Retinal pigment epithelial cell (primary cell): ENCODE measurements at regions not wholly inside any gene's neighbourhood (a gene's known extent, or its start where the extent isn't known, plus 50 kb on each side); places are given as distances from the start of the nearest gene placed in this dataset.

Source experiments
- DNase-seq: peaks from one replicate; pipeline ENCODE4 v3.0.0-alpha.2; 2010; ENCODE audit warnings: low read depth
- H3K4me3 ChIP-seq: 2 replicates; pipeline ENCODE4 v1.5.1; 2011; ENCODE audit warnings: mild to moderate bottlenecking, low read length, control low read depth, moderate library complexity
- CTCF ChIP-seq: conservative IDR thresholded peaks from 2 replicates; pipeline ENCODE4 v1.5.1; 2011; ENCODE audit warnings: low read depth, low read length, control low read depth, inconsistent platforms

DNA sequence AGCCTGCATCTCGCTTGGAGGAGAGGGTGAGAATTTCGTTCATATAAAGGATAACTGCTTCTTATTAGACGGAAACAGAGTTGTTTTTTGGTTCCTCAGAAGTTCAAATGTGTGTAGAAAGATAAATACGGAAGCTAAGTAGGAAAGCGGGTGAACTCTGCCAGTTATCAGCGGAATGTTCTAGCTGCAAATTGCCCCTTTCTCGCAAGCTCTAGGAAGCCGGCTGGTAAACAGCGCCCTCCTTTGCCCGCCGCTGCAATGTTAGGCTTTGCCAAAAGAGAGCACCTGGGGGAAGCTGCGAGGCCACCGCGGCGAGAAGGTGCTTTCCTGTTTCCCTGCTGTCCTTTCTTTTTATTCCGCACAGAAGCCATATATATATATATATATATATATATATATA is 67.0 kb downstream of the IGLL5 start:
- H3K4me3 ChIP-seq: no peak overlapping the region
- no peak for DNase-seq
- TF ChIP-seq CTCF: peak; percentile 38

- H3K4me3 ChIP-seq: no peak overlapping the region
- no peak for DNase-seq
- TF ChIP-seq CTCF: no peak
Measured at GRCh38 chr22:22955276-22955798, 67.7 kb downstream of the IGLL5 start.

GRCh38 chr22:22955866-22956535 is 68.4 kb downstream of the IGLL5 start:
- H3K4me3 ChIP-seq: no peak overlapping the region
- peak; percentile 88 for TF ChIP-seq CTCF
- DNase-seq: peak; percentile 9

GRCh38 chr22:22957090-22957489 is 69.5 kb downstream of the IGLL5 start:
- no peak overlapping the region for H3K4me3 ChIP-seq
- no peak for TF ChIP-seq CTCF
- DNase-seq: no peak

- no peak for TF ChIP-seq CTCF
Measured at GRCh38 chr22:22958621-22959020, 71.0 kb downstream of the IGLL5 start.

GRCh38 chr22:22959147-22959827 is 71.7 kb downstream of the IGLL5 start:
- H3K4me3 ChIP-seq: no peak overlapping the region
- peak; percentile 90 for TF ChIP-seq CTCF
- peak; percentile 29 for DNase-seq

More at GRCh38 chr22:22958621-22959020, 71.0 kb downstream of the IGLL5 start:
- no peak overlapping the region for H3K4me3 ChIP-seq
- DNase-seq: no peak

GRCh38 chr22:22960307-22960706 is 72.7 kb downstream of the IGLL5 start:
- TF ChIP-seq CTCF: no peak
- DNase-seq: no peak
- H3K4me3 ChIP-seq: no peak overlapping the region
